ENCODE measurements at regions not wholly inside any gene's neighbourhood (a gene's known extent, or its start where the extent isn't known, plus 50 kb on each side); places are given as distances from the start of the nearest gene placed in this dataset.

- Histone ChIP-seq H3K4me3 (ENCODE audit: low read depth, low read length, poor library complexity, severe bottlenecking) (no peak overlapping the region), H3K4me1 (ENCODE audit: insufficient read depth, low read length, poor library complexity, severe bottlenecking) (no peaks in the 10 kb centered on the region), H4K20me1 (ENCODE audit: insufficient read depth, low read length) (no peaks in the 10 kb centered on the region), H3K4me2 (ENCODE audit: low read length) (no peak overlapping the region), H3K36me3 (ENCODE audit: insufficient read depth, low read length) (no peaks in the 10 kb centered on the region), H2AFZ (ENCODE audit: low read length) (no peak overlapping the region), H3K79me2 (ENCODE audit: insufficient read depth, low read depth, low read length) (no peaks in the 10 kb centered on the region), H3K9me3 (ENCODE audit: low read length) (no peaks in the 10 kb centered on the region), H3K27ac (ENCODE audit: low read depth, low read length, poor library complexity, severe bottlenecking) (no peak overlapping the region), H3K9me2 (ENCODE audit: insufficient read depth, low read length) (no peaks in the 10 kb centered on the region)
- no peak for TF ChIP-seq EZH2phosphoT487 (IDR thresholded peaks at IDR 0.05; ENCODE audit: borderline replicate concordance, low read depth, low read length)
- TF ChIP-seq, protein P1, sequence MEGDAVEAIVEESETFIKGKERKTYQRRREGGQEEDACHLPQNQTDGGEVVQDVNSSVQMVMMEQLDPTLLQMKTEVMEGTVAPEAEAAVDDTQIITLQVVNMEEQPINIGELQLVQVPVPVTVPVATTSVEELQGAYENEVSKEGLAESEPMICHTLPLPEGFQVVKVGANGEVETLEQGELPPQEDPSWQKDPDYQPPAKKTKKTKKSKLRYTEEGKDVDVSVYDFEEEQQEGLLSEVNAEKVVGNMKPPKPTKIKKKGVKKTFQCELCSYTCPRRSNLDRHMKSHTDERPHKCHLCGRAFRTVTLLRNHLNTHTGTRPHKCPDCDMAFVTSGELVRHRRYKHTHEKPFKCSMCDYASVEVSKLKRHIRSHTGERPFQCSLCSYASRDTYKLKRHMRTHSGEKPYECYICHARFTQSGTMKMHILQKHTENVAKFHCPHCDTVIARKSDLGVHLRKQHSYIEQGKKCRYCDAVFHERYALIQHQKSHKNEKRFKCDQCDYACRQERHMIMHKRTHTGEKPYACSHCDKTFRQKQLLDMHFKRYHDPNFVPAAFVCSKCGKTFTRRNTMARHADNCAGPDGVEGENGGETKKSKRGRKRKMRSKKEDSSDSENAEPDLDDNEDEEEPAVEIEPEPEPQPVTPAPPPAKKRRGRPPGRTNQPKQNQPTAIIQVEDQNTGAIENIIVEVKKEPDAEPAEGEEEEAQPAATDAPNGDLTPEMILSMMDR (conservative IDR thresholded peaks at IDR 0.05; ENCODE audit: low read length), result no peak
- intact Hi-C loops (cut with micrococcal nuclease; ENCODE audit: unreplicated experiment), result no loop called here
- BruUV-seq (replicated peaks), result no TSS peak
- CTCF ChIA-PET (ENCODE audit: unreplicated experiment), result no interaction called here
- DNase-seq (ENCODE audit: low spot score), result no peak
- POLR2A ChIA-PET, result no interaction called here
Measured at GRCh38 chr7:153640586-153640985, 411.6 kb upstream of the DPP6 start.

DNA sequence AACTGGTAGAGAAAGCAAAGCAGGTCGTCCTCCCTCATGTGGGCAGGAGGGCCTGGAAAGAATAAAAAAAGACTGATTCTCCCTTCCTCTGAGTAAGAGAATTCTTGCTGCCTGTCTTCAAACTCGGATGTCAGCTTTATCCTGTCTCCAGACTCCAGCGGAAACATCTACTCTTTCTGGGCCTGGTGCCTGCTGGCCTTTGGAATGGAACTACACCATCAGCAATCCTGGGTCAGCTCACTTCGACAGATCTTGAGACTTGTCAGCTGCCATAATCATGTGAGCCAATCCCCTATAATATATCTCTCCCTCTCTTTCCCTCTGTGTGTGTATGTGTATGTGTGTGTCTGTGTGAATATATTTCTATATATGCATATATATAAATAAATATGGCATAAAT, 411.0 kb upstream of the DPP6 start:
- H3K4me1 ChIP-seq (ENCODE audit: insufficient read depth, low read length, poor library complexity, severe bottlenecking), result no peaks in the 10 kb centered on the region
- no peaks in the 10 kb centered on the region for H3K9me3 ChIP-seq (ENCODE audit: low read length)
- CTCF ChIA-PET (ENCODE audit: unreplicated experiment), result no interaction called here
- H3K79me2 ChIP-seq (ENCODE audit: insufficient read depth, low read depth, low read length), result no peaks in the 10 kb centered on the region
- intact Hi-C loops (cut with micrococcal nuclease; ENCODE audit: unreplicated experiment), result no loop called here
- H4K20me1 ChIP-seq (ENCODE audit: insufficient read depth, low read length), result no peaks in the 10 kb centered on the region
- H3K4me2 ChIP-seq (ENCODE audit: low read length), result no peak overlapping the region
- H3K27ac ChIP-seq (ENCODE audit: low read depth, low read length, poor library complexity, severe bottlenecking), result no peak overlapping the region
- POLR2A ChIA-PET, result no interaction called here
- no peak overlapping the region for H2AFZ ChIP-seq (ENCODE audit: low read length)
- no peak overlapping the region for H3K4me3 ChIP-seq (ENCODE audit: low read depth, low read length, poor library complexity, severe bottlenecking)
- TF ChIP-seq, protein P1 (conservative IDR thresholded peaks at IDR 0.05; ENCODE audit: low read length), result no peak
- no peak for TF ChIP-seq EZH2phosphoT487 (IDR thresholded peaks at IDR 0.05; ENCODE audit: borderline replicate concordance, low read depth, low read length)
- no peak for DNase-seq (ENCODE audit: low spot score)
- H3K9me2 ChIP-seq (ENCODE audit: insufficient read depth, low read length), result no peaks in the 10 kb centered on the region
- no peaks in the 10 kb centered on the region for H3K36me3 ChIP-seq (ENCODE audit: insufficient read depth, low read length)
- BruUV-seq (replicated peaks), result no TSS peak

DNA sequence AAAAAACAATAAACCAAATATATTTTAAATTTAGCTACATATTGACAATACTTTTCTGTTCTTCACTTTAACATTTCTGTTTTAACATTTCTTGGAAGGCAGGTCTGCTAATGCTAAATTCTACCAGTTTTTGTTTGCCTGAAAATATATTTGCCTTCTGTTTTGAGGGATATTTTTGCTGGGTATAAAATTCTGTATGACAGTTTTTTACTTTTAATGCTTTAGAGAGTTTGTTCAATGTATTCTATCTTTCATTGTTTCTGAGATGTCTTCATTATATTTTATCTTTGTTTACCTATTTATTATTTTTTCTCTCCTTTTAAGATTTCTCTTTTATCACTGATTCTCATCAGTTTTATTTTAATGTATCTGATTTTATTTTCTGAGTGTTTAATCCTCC, 409.2 kb upstream of the DPP6 start:
- no peak overlapping the region for H2AFZ ChIP-seq (ENCODE audit: low read length)
- H3K4me3 ChIP-seq (ENCODE audit: low read depth, low read length, poor library complexity, severe bottlenecking), result no peak overlapping the region
- DNase-seq (ENCODE audit: low spot score), result no peak
- H4K20me1 ChIP-seq (ENCODE audit: insufficient read depth, low read length), result no peaks in the 10 kb centered on the region
- ChIA-PET CTCF (ENCODE audit: unreplicated experiment) (no interaction called here), POLR2A (no interaction called here)
- no peaks in the 10 kb centered on the region for H3K9me2 ChIP-seq (ENCODE audit: insufficient read depth, low read length)
- TF ChIP-seq, protein P1 (conservative IDR thresholded peaks at IDR 0.05; ENCODE audit: low read length), result no peak
- no peak for TF ChIP-seq EZH2phosphoT487 (IDR thresholded peaks at IDR 0.05; ENCODE audit: borderline replicate concordance, low read depth, low read length)
- H3K4me2 ChIP-seq (ENCODE audit: low read length), result no peak overlapping the region
- H3K4me1 ChIP-seq (ENCODE audit: insufficient read depth, low read length, poor library complexity, severe bottlenecking), result no peaks in the 10 kb centered on the region
- no peak overlapping the region for H3K27ac ChIP-seq (ENCODE audit: low read depth, low read length, poor library complexity, severe bottlenecking)
- BruUV-seq (replicated peaks), result no TSS peak
- H3K9me3 ChIP-seq (ENCODE audit: low read length), result no peaks in the 10 kb centered on the region
- no peaks in the 10 kb centered on the region for H3K36me3 ChIP-seq (ENCODE audit: insufficient read depth, low read length)
- intact Hi-C loops (cut with micrococcal nuclease; ENCODE audit: unreplicated experiment), result no loop called here
- H3K79me2 ChIP-seq (ENCODE audit: insufficient read depth, low read depth, low read length), result no peaks in the 10 kb centered on the region
